ENCODE measurements at regions not wholly inside any gene's neighbourhood (a gene's known extent, or its start where the extent isn't known, plus 50 kb on each side); places are given as distances from the start of the nearest gene placed in this dataset.

- no peak for DNase-seq
- Histone ChIP-seq H3K27ac (no peak overlapping the region), H3K4me3 (no peak overlapping the region), H3K36me3 (no peaks in the 10 kb centered on the region), H3K27me3 (no peaks in the 10 kb centered on the region), H3K4me1 (peaks cover 0 to 3% of the 10 kb centered on the region in 2 donors), H3K9me3 (peaks cover 0 to 4% of the 10 kb centered on the region in 2 donors)
- intact Hi-C loops (cut with DNase I; ENCODE audit: low total_unique reads) = no loop called here
- TF ChIP-seq CTCF (IDR thresholded peaks at IDR 0.05) = no peak
- TF ChIP-seq POLR2A (IDR thresholded peaks at IDR 0.05) = no peak
These were observed 147.7 kb downstream of the TWIST2 start for GRCh38 chr2:238995634-238996033.

- H3K27me3 ChIP-seq = no peaks in the 10 kb centered on the region
- H3K4me3 ChIP-seq = no peak overlapping the region
- DNase-seq = no peak
- no peaks in the 10 kb centered on the region for H3K36me3 ChIP-seq
- intact Hi-C loops (cut with DNase I; ENCODE audit: low total_unique reads) = no loop called here
- no peak overlapping the region for H3K27ac ChIP-seq
- TF ChIP-seq POLR2A (IDR thresholded peaks at IDR 0.05) (no peak), CTCF (IDR thresholded peaks at IDR 0.05) (no peak)
- H3K9me3 ChIP-seq = peaks cover 0 to 4% of the 10 kb centered on the region in 2 donors
- H3K4me1 ChIP-seq = peaks cover 0 to 3% of the 10 kb centered on the region in 2 donors
These were observed 148.6 kb downstream of the TWIST2 start for GRCh38 chr2:238996331-238997136.

- DNase-seq = no peak
- TF ChIP-seq POLR2A (IDR thresholded peaks at IDR 0.05) (no peak), CTCF (IDR thresholded peaks at IDR 0.05) (no peak)
- H3K27me3 ChIP-seq = no peaks in the 10 kb centered on the region
- H3K27ac ChIP-seq = peak overlapping the region in 1 of 2 donors; percentile 12
- no peaks in the 10 kb centered on the region for H3K36me3 ChIP-seq
- H3K4me1 ChIP-seq = peaks cover 0 to 3% of the 10 kb centered on the region in 2 donors
- H3K9me3 ChIP-seq = peaks cover 0 to 4% of the 10 kb centered on the region in 2 donors
- intact Hi-C loops (cut with DNase I; ENCODE audit: low total_unique reads) = no loop called here
- H3K4me3 ChIP-seq = no peak overlapping the region
These were observed 149.2 kb downstream of the TWIST2 start for GRCh38 chr2:238997137-238997390.

- TF ChIP-seq CTCF (IDR thresholded peaks at IDR 0.05) = no peak
- no peak for TF ChIP-seq POLR2A (IDR thresholded peaks at IDR 0.05)
- intact Hi-C loops (cut with DNase I; ENCODE audit: low total_unique reads) = no loop called here
These were observed 149.8 kb downstream of the TWIST2 start for GRCh38 chr2:238997684-238998083.

More at GRCh38 chr2:238997684-238998083, 149.8 kb downstream of the TWIST2 start:
- H3K4me1 ChIP-seq = peaks cover 0 to 3% of the 10 kb centered on the region in 2 donors
- no peaks in the 10 kb centered on the region for H3K36me3 ChIP-seq
- peak overlapping the region in 1 of 2 donors; percentile 78 for H3K27ac ChIP-seq
- H3K4me3 ChIP-seq = no peak overlapping the region
- DNase-seq = no peak
- peaks cover 0 to 4% of the 10 kb centered on the region in 2 donors for H3K9me3 ChIP-seq
- H3K27me3 ChIP-seq = no peaks in the 10 kb centered on the region

Measured in uterus (tissue), 3 donors.